ENCODE measurements at regions not wholly inside any gene's neighbourhood (a gene's known extent, or its start where the extent isn't known, plus 50 kb on each side); places are given as distances from the start of the nearest gene placed in this dataset.

GRCh38 chr11:70842256-70842655, 410.1 kb downstream of the SHANK2 start:
- TF ChIP-seq CTCF (IDR thresholded peaks at IDR 0.05; ENCODE audit: low read depth, low read length): no peak
- H3K4me3 ChIP-seq (replicated peaks in 1 of 2; ENCODE audit: low read depth in 2 of 2, low read length in 2 of 2): no peak overlapping the region
- no peak for DNase-seq (ENCODE audit: low read depth in 2 of 2)

GRCh38 chr11:70842701-70843100, 409.7 kb downstream of the SHANK2 start:
- no peak overlapping the region for H3K4me3 ChIP-seq (replicated peaks in 1 of 2; ENCODE audit: low read depth in 2 of 2, low read length in 2 of 2)

DNA sequence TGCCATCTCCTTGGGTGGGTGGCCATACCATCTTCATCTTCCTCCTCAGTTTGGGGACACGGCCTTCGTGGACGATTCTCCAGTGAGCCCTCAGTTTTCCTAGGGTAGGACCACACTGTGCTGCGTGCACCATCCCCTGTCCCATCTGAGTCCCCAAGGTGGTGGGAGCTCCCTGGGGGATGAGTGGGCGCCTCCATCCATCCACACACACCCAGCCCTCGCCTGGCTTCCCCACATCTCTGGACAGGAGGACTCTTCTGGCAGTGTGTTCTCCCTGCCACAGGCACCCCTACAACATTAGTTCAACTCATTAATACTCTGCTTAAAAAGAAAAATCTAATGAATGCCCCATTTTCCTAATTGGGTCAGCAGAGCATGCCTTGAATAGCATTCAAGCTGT, 408.5 kb downstream of the SHANK2 start:
- no peak for TF ChIP-seq CTCF (IDR thresholded peaks at IDR 0.05; ENCODE audit: low read depth, low read length)
- no peak for DNase-seq (ENCODE audit: low read depth in 2 of 2)
- no peak overlapping the region for H3K4me3 ChIP-seq (replicated peaks in 1 of 2; ENCODE audit: low read depth in 2 of 2, low read length in 2 of 2)

More at GRCh38 chr11:70842701-70843100, 409.7 kb downstream of the SHANK2 start:
- no peak for DNase-seq (ENCODE audit: low read depth in 2 of 2)
- no peak for TF ChIP-seq CTCF (IDR thresholded peaks at IDR 0.05; ENCODE audit: low read depth, low read length)

DNA sequence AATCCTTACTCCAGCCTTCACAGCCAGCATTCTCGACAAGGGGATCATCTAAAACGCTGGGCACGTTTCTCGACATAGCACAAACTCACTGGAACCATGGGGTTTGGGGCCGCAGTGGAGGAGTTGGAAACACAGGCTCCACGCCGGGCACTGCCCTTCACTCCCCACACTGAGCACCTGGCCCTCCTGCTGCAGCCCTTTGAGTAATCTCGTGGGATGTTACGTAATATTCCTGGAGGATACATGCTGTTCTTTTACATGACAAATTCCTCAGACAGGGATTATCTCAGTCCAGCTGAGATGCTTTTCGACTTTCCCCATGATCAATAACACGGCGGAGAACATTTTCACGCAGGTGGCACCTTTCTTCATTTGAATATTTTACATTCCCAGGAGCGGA, 408.0 kb downstream of the SHANK2 start:
- no peak overlapping the region for H3K4me3 ChIP-seq (replicated peaks in 1 of 2; ENCODE audit: low read depth in 2 of 2, low read length in 2 of 2)
- no peak for DNase-seq (ENCODE audit: low read depth in 2 of 2)
- TF ChIP-seq CTCF (IDR thresholded peaks at IDR 0.05; ENCODE audit: low read depth, low read length): no peak

DNA sequence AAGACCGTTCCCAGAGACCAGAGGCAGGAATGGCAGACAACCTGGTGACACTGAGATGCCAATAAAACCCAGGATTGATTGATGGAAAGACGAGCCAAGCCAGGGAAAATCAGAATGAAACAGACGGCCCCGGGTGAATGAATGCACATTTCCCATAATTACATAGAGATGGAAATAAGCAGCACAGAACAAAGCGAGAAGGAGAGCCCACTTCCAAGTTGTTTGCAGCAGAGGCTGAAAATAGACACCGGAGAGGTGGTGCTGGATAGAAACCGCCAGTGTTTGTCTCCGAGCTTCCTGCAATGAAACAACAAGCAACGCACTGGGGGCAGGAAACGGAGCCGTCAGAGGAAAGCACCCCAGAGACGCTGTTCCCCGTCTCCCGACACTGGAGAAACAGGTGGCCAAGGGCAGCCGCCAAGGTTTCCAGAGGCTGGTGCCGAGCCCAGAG, 406.8 kb downstream of the SHANK2 start:
- DNase-seq (ENCODE audit: low read depth in 2 of 2): no peak
- TF ChIP-seq CTCF (IDR thresholded peaks at IDR 0.05; ENCODE audit: low read depth, low read length): no peak
- no peak overlapping the region for H3K4me3 ChIP-seq (replicated peaks in 1 of 2; ENCODE audit: low read depth in 2 of 2, low read length in 2 of 2)

- H3K4me3 ChIP-seq (replicated peaks in 1 of 2; ENCODE audit: low read depth in 2 of 2, low read length in 2 of 2): no peak overlapping the region
Measured at GRCh38 chr11:70846781-70847655, 405.4 kb downstream of the SHANK2 start.

More at GRCh38 chr11:70846781-70847655, 405.4 kb downstream of the SHANK2 start:
- TF ChIP-seq CTCF (IDR thresholded peaks at IDR 0.05; ENCODE audit: low read depth, low read length): no peak
- DNase-seq (ENCODE audit: low read depth in 2 of 2): no peak

Data from cardiac fibroblast (primary cell).